GM12875 (cell line): ENCODE measurements at regions not wholly inside any gene's neighbourhood (a gene's known extent, or its start where the extent isn't known, plus 50 kb on each side); places are given as distances from the start of the nearest gene placed in this dataset.

ENCODE experiments used
- H3K4me3 ChIP-seq: one replicate; pipeline ENCODE4 v1.5.1; 2011; ENCODE audit warnings: low read depth, low read length, control low read depth
- CTCF ChIP-seq: IDR thresholded peaks from 2 replicates; pipeline ENCODE4 v1.5.1; 2011; ENCODE audit warnings: low read depth, mild to moderate bottlenecking, control low read depth, inconsistent platforms, low read length, moderate library complexity, borderline replicate concordance; ENCODE audit not compliant: insufficient read depth

GRCh38 chr1:37317870-37318467 is 156.4 kb upstream of the ZC3H12A start:
- H3K4me3 ChIP-seq, result no peak overlapping the region
- no peak for TF ChIP-seq CTCF

- H3K4me3 ChIP-seq, result no peak overlapping the region
- TF ChIP-seq CTCF, result no peak
Measured at GRCh38 chr1:37318490-37318889, 155.9 kb upstream of the ZC3H12A start.

- no peak for TF ChIP-seq CTCF
- no peak overlapping the region for H3K4me3 ChIP-seq
Measured at GRCh38 chr1:37319284-37319683, 155.1 kb upstream of the ZC3H12A start.

- no peak overlapping the region for H3K4me3 ChIP-seq
- TF ChIP-seq CTCF, result peak; percentile 81
Measured at GRCh38 chr1:37323486-37324377, 150.6 kb upstream of the ZC3H12A start.

- TF ChIP-seq CTCF, result no peak
- no peak overlapping the region for H3K4me3 ChIP-seq
Measured at GRCh38 chr1:37325010-37325409, 149.4 kb upstream of the ZC3H12A start.

- TF ChIP-seq CTCF, result no peak
- no peak overlapping the region for H3K4me3 ChIP-seq
Measured at GRCh38 chr1:37325509-37326437, 148.6 kb upstream of the ZC3H12A start.
